ENCODE measurements at regions not wholly inside any gene's neighbourhood (a gene's known extent, or its start where the extent isn't known, plus 50 kb on each side); places are given as distances from the start of the nearest gene placed in this dataset.

DNA sequence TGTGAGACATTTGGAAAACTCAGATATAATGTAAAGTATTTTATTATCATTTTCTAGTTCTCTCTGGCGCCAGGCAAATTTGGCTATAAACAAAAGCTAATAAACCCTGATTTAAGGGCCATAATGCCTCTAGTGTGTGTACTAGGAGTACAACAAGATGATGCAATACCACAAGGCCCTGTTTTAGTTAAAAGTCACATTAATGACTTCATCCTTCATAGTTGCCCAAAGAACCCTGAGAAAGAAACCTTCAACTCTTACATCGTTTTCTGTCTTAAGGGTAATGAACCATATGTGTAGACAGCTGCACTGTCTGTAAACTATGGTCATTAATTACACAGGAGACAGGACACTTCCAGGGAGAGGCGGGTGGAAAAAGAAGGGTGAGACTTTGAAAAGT, 538.4 kb downstream of the FAM181B start:
- TF ChIP-seq CTCF (IDR thresholded peaks at IDR 0.05) (no peak), REST (IDR thresholded peaks at IDR 0.05; ENCODE audit: insufficient read depth in 1 of 2, low read depth in 2 of 2, low read length in 1 of 2) (no peak), POLR2AphosphoS5 (IDR thresholded peaks at IDR 0.05; ENCODE audit: low read depth, low read length) (no peak), SIN3A (IDR thresholded peaks at IDR 0.05; ENCODE audit: borderline replicate concordance, insufficient read depth, low read depth, low read length) (no peak), TCF7L2 (IDR thresholded peaks at IDR 0.05; ENCODE audit: low read depth, low read length) (no peak)

Measured in Panc1 (cell line).